Stimulated activated CD4-positive, alpha-beta T cell treated with anti-CD3 and anti-CD28 coated beads, Interleukin-12 subunit alpha, Interleukin-12 subunit beta, amount 100 ng/mL, for 24 hours (primary cell): ENCODE measurements at regions not wholly inside any gene's neighbourhood (a gene's known extent, or its start where the extent isn't known, plus 50 kb on each side); places are given as distances from the start of the nearest gene placed in this dataset.
"Not testable (repeated sequence)": the region's sequence is repeated elsewhere in the genome, so short reads cannot be mapped to it uniquely, and the experiment has no call there.

Experiments
- DNase-seq, 2 experiments: peaks; one replicate each; pipeline ENCODE4 v3.0.0-alpha.2; 2020; ENCODE audit warnings: low read depth in 2 of 2

GRCh38 chr9:15033316-15033715, 123.1 kb upstream of the FREM1 start:
- DNase-seq, result no peak

- no peak for DNase-seq
Measured at GRCh38 chr9:15032860-15033259, 122.6 kb upstream of the FREM1 start.

- no peak for DNase-seq
Measured at GRCh38 chr9:15021146-15021545, 110.9 kb upstream of the FREM1 start.

GRCh38 chr9:15018096-15018637, 107.9 kb upstream of the FREM1 start:
- no peak for DNase-seq

GRCh38 chr9:15010581-15010980, 100.4 kb upstream of the FREM1 start:
- no peak for DNase-seq

GRCh38 chr9:15007698-15008097, 97.5 kb upstream of the FREM1 start:
- DNase-seq, result no peak

- DNase-seq, result no peak
Measured at GRCh38 chr9:14994738-14995137, 84.5 kb upstream of the FREM1 start.

- no peak for DNase-seq
Measured at GRCh38 chr9:14993901-14994554, 83.8 kb upstream of the FREM1 start.

- DNase-seq, result peak; percentile 45 to 69
Measured at GRCh38 chr9:14993061-14993800, 83.0 kb upstream of the FREM1 start.

- no peak for DNase-seq
Measured at GRCh38 chr9:14992516-14992915, 82.3 kb upstream of the FREM1 start.

- no peak for DNase-seq
Measured at GRCh38 chr9:14992081-14992480, 81.9 kb upstream of the FREM1 start.

GRCh38 chr9:14990647-14991046, 80.4 kb upstream of the FREM1 start:
- not testable (repeated sequence) for DNase-seq

GRCh38 chr9:14989811-14990210, 79.6 kb upstream of the FREM1 start:
- no peak for DNase-seq

GRCh38 chr9:14989336-14989735, 79.1 kb upstream of the FREM1 start:
- DNase-seq, result not testable (repeated sequence)

- no peak for DNase-seq
Measured at GRCh38 chr9:14987858-14988257, 77.6 kb upstream of the FREM1 start.

GRCh38 chr9:14985419-14985818, 75.2 kb upstream of the FREM1 start:
- no peak for DNase-seq

GRCh38 chr9:14983599-14983998, 73.4 kb upstream of the FREM1 start:
- DNase-seq, result no peak

- DNase-seq, result no peak
Measured at GRCh38 chr9:14981291-14981950, 71.2 kb upstream of the FREM1 start.

GRCh38 chr9:14978022-14979000, 68.1 kb upstream of the FREM1 start:
- no peak for DNase-seq

GRCh38 chr9:14967450-14968321, 57.5 kb upstream of the FREM1 start:
- no peak for DNase-seq
